HG03575 (cell line): ENCODE measurements at regions not wholly inside any gene's neighbourhood (a gene's known extent, or its start where the extent isn't known, plus 50 kb on each side); places are given as distances from the start of the nearest gene placed in this dataset.
"Not testable (repeated sequence)": the region's sequence is repeated elsewhere in the genome, so short reads cannot be mapped to it uniquely, and the experiment has no call there.

Experiments used
- ATAC-seq: cut with Tn5 transposase; IDR thresholded peaks from one replicate; pipeline ENCODE4 v1.9.1; 2021; ENCODE audit not compliant: unreplicated experiment, insufficient number of reproducible peaks, low FRiP score; ENCODE audit errors: extremely low read depth

DNA sequence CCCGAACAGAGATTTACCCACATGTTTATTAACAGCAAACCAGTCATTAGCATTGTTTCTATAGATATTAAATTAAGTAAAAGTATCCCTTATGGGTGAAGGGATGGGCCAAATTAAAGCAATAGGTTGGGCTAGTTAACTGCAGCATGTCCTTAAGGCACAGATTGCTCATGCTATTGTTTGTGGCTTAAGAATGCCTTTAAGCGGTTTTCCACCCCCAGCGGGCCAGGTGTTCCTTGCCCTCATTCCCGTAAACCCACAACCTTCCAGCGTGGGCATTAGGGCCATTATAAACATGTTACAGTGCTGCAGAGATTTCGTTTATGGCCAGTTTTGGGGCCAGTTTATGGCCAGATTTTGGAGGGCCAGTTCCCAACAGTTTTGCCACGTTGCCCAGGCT is 245.3 kb upstream of the PROK2 start:
- not testable (repeated sequence) for ATAC-seq

DNA sequence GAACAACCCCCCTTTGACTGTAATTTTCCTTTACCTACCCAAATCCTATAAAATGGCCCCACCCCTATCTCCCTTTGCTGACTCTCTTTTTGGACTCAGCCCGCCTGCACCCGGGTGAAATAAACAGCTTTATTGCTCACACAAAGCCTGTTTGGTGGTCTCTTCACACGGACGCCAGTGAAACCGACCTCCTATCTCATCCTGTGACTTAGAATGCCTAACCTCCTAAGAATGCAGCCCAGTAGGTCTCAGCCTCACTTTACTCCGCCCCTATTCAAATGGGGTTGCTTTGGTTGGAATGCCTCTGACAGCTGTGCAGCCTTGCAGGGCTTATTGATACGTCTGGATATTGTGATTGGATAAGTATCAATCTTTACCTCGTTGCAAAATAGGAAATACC is 243.8 kb upstream of the PROK2 start:
- ATAC-seq, result not testable (repeated sequence)

- ATAC-seq, result not testable (repeated sequence)
These were observed 243.4 kb upstream of the PROK2 start for GRCh38 chr3:72028307-72028706.

DNA sequence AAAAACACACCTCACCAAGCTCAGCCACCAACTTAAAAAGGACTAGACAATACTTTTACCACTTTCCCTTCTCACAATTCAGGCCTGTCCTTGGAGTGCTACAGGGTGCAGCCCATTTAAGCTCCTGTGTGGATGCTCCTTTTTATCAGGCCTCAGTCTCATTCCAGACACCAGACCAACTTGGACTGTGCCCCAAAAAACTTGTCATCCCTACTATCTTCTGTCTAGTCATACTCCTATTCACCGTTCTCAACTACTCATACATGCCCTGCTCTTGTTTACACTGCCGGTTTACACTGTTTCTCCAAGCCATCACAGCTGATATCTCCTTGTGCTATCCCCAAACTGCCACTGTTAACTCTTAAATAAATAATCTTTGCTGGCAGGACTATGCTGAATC is 242.8 kb upstream of the PROK2 start:
- not testable (repeated sequence) for ATAC-seq

GRCh38 chr3:72022027-72022426 is 237.1 kb upstream of the PROK2 start:
- no peak for ATAC-seq

DNA sequence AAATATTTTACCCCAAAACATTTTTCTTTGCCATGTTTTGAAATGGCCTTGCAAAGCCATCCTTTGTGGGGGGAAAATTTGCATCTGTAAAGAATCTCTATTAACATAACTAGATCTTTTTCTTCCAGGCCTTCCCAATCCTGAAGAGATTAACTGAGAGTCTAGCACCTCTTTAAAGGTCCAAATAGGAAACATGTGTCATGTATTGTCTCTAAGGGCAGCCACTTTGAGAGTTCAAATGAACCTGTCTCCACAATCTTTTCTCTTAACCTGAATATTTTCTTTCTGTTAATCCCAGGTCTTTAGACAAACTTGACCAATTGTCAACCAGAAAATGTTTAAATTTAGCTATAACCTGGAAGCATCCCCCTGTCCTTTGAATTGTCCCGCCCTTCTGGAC is 236.6 kb upstream of the PROK2 start:
- no peak for ATAC-seq

GRCh38 chr3:72018343-72018984 is 233.5 kb upstream of the PROK2 start:
- ATAC-seq, result no peak

GRCh38 chr3:72017935-72018334 is 233.0 kb upstream of the PROK2 start:
- ATAC-seq, result no peak

DNA sequence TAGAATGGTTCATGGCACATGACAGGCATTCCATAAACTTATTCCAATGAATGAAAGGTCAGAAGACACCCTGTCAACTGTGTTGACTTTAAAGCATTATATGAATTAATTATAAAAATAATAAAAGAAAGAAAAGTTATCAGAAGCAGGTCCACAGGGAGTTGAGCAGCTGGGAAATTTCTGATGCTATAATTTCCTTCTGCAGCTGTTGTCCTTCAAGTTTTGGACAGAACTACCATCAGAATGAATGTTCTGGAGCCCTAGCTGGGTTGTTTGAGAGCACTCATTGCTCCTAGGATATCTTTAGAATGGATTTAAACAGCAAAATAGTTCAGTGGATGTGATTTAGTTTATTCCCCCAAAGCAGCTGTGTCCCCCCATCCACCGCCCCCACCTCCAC is 232.4 kb upstream of the PROK2 start:
- no peak for ATAC-seq

- ATAC-seq, result no peak
These were observed 230.5 kb upstream of the PROK2 start for GRCh38 chr3:72015463-72015862.

GRCh38 chr3:72013084-72013483 is 228.1 kb upstream of the PROK2 start:
- no peak for ATAC-seq

GRCh38 chr3:72012363-72012762 is 227.4 kb upstream of the PROK2 start:
- no peak for ATAC-seq

DNA sequence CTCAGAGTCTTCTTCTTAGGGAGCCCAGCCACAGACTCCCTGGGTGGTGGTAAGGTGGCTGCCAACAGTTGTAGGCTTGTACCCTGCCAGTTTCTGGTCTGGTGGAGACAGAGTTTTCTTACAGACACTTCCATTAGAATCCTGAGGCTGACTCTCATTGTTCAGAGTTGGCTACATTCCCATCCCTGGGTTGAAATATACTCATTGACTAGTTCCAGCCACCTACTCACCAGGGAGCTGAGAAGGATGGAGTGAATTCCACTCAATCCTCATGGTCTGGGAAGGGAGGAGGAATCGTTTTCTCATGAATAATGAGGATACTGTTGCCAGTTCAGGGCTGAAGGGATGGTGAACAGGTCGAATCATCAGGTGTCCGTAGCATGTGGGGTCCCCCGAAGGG is 226.5 kb upstream of the PROK2 start:
- no peak for ATAC-seq

DNA sequence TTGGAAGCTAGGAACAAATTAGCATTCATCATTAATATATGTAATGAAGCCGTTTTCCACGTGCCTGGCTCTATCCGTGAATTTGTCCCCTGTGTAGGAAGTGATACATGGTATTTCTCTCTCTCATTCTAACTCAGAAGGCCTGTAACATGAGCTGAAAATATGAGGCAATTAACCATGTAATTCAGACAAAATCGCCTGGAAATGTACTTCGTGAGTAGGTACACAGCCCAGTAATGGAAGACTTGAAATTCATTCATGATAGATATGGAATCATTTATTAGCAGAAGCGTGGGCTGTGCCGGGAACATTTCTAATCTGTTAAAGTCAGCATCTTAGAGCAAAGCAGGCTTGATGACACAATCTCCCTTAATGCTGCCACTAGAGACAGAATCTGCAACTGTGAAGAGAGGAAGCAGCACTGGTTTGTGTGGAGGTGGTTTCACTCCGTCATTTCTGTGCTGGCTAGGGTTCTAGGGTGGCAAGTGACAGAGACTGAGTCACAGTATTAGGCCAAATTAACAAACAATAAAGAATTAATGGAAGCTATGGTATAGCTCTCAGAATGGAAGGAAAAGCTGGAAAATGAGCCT is 225.0 kb upstream of the PROK2 start:
- ATAC-seq, result no peak

DNA sequence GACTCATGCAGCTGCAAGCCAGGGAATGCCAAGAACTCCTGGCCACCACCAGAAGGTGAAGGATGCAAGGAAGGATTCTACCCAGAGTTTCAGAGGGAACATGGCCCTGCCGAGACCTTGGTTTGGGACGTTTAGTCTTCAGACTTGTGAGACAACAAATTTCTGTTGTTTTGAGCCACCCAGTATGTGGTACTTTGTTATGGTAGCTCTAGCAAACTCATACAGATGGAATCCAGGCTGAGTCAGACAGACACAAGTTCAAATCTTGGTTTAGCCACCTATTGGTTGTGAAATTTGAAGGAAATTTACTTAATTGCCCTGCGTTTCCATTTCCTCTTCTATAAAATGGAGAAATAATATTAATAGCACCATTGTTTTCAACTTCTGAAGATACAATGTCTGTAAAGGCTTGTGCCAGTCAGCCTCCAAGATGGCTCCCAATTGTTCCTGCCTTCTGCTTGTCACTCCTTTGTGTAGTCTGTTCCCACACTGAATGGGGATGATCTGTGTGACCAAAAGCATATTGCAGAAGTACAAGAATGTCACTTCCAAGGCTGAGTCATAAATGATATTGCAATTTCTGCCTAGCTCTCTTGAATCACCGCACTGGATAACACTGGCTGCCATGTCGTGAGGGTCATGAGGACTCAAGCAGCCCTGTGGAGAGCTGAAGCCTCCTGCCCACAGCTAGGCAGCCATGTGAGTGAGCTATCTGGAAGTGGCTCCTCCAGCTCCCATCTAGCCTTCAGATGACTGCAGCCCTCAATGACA is 223.5 kb upstream of the PROK2 start:
- no peak for ATAC-seq

GRCh38 chr3:72006631-72007556 is 221.9 kb upstream of the PROK2 start:
- no peak for ATAC-seq

GRCh38 chr3:72004749-72005292 is 219.9 kb upstream of the PROK2 start:
- no peak for ATAC-seq

DNA sequence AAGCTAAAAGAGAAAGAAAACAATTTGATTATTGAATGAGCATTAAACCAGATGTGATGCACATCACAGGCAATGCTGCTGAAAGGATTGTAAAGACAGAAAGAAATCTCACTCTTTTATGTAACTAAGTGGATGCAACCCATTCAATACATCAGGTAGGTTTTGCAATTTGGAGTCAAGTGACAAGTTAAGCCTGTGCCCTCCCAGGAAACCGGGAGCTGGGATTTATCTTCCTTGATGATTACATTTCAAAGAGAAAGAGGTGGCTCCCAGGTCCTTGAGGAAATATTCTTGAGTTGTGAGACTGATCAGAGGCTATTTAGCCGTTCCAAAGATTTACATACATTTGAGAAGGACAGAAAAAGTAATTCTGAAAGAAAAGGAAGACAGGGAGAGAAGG is 219.0 kb upstream of the PROK2 start:
- no peak for ATAC-seq

DNA sequence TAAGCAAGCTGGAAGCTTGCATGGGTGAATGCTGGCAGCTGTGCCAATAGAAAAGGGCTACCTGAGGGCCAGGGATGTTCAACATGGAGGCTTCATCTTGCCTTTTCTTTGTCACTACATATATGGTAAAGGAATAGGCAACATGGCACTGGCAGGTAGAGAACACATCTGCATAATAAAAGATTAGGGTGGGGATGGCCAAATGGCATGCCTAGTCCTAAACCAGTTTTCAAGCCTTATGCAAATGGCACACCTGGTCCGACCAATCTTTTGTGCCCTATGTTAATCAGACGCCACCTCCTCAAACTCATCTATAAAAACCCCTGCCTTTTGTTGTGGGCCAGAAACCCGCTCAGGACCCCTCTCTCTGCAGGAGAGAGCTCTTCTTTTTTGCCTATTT is 216.8 kb upstream of the PROK2 start:
- no peak for ATAC-seq
